Dermis microvascular lymphatic vessel endothelial cell (primary cell): ENCODE measurements at regions not wholly inside any gene's neighbourhood (a gene's known extent, or its start where the extent isn't known, plus 50 kb on each side); places are given as distances from the start of the nearest gene placed in this dataset.

Source experiments
- DNase-seq, 2 donors: peaks; one replicate each; pipeline versions ENCODE4 v3.0.0 to v3.0.0-alpha.2; 2010; ENCODE audit warnings: low read depth in 2 of 2

DNA sequence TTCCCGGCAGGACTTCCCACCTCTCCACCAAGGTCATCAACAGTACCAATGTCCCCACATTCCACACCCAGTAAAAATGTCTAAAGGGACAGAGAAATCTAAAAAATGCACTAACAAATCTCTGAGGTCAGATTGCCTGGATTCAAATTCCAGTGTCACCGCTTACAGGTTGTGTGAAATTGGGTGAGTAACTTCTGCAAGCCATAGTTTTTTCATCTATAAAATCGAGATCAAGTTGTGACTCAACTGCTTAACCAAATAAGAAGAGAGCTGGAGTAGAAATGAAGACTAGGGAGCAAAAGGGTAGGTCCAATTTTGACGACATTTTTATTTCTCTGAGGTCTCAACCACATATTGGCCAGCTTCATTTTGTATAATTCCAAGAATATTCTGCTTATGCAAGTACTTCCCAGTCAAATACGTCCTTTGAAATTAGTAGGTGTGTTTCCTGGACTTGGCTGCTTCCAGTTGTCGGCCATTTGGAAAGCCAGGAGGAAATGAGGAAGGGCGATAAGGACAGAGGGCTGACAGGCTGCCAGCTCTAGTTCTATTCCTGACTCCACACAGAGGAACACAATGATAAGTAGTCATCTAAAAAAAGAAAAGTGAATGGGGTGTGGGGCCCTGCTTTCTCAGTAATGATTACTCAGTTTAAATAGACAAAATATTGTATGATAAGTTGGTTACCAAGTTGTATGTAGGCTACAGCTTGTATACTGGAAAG lies 57.7 kb upstream of the ZC3H11B start:
- DNase-seq = no peak

DNA sequence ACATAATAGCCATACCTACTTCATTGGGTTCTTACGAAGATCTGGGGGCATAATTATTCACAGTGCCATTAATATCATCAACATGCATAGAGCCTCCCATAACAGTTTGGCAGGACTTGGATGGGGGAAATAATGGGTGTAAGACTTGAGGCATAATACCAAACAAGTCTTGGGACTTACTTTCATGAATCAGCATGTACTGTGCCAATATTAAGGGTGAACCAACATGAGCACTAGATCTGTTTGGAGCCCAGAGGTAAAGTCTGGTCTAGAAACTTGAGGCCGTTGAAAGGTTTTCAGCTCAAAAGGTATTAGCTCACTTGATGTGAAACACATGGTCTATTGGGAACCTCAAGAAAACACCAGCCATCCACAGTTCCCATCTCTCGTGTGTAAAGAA lies 56.7 kb upstream of the ZC3H11B start:
- DNase-seq = no peak

DNA sequence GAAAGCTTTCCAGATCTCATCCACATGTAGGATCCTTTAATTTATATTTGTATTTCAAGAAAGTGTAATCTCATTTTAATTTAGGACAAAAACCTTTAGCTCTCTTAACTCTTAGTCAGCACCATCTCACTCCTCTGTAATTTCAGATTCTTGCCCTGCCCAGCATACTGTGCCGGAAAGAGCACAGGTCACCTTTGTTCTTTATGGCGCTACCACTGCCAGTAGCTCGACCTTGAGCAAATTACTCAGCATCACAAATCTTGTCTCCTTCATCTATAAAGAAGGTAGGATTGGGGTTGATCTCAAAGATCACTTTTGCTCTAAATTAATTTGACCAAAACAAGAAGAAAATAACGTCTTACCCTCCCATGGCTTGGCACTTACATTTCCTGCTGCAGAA lies 56.1 kb upstream of the ZC3H11B start:
- no peak for DNase-seq

DNA sequence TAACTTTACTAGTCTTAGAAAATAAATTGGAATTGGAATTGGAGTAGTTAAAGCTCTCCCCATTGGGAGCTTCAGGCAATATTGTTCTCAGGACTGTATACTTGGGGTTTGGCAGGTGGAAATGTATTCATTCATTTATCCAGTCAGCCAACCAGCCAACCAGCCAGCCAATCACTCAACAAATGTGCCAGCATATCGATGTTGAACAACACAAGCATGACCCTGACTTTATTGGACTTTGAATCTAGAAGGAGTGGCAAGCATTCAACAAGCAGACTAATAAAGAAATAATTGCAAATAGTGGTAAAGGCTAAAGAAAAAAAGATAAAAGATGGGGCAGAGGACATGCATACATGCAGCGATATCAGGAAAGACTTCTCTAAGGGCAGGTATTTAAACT lies 55.5 kb upstream of the ZC3H11B start:
- no peak for DNase-seq

DNA sequence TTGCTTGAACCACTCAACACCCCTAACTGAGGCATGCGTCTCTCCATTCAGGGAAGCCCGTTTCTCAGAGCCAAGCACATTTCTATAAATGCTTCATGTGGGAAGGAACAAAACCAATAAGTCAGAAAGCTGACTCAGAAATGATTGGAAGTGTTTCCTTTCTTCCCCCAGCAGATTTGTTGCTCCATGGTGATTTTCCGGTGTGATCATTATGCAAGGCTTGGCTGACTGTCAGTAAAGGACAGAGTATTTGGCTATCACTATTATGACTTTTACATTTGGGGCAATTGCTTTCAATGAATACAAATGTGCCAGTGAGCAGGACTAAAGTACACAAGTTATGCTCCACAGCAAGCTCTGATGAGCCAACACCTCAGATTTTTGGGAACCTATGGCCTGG lies 53.3 kb upstream of the ZC3H11B start:
- DNase-seq = no peak

DNA sequence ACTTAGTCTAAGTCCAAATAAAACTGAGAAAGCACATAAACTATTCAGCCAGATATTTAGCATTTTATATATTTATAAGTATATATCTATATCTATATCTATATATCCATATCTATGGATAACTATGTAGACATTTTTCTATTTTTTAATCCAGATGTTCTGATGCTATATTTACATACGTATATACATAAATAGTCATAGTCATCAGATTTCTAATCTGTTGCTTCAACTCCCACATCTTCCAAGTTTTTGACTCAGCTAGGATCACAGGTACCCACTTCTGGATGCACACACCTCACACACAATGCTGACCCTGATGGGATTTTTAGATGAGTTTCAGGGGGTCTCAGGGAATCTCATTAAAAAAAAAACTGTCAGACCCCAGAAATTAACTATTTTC lies 52.2 kb upstream of the ZC3H11B start:
- DNase-seq = no peak

DNA sequence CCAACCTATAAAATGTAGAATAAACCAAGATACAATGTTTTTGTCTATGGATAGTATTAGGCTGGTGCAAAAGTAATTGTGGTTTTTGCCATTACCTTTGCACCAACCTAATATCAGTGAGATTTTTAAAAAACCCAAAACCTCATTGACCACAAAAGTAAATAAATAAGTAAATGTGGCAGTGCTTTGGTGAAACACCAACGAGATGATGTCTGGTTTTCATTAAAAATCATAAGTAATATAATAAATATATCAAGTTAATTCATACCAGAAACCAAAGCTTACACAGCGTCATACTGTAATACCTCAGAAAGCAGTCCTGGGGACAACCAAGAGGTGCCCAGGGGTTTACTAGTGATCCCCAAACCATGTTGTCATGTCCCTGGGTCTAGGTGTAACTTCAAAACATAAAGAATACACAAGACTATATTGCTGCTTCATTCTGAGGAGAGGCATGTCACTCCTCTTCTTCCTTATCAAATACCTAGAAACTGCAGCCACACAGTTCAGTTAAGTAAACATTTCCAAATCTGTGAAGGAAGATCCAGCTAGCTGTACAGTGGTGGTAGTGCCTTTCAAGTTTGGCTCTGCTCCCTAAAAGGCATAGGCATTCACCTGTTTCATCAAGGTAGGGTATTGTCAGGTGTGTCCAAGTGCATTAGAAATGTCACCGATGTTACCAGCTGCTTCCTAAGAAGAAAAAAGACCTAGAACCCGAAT lies 51.6 kb upstream of the ZC3H11B start:
- no peak for DNase-seq
